H1 (cell line): ENCODE measurements at regions not wholly inside any gene's neighbourhood (a gene's known extent, or its start where the extent isn't known, plus 50 kb on each side); places are given as distances from the start of the nearest gene placed in this dataset.
"Not testable (repeated sequence)": the region's sequence is repeated elsewhere in the genome, so short reads cannot be mapped to it uniquely, and the experiment has no call there.

Source experiments
- CTCF ChIA-PET: fragments of 300-600 bp; sonication (Branson Sonifier 250); formaldehyde crosslinking; loops from one replicate; lab custom pipeline; 2021; ENCODE audit not compliant: partially characterized antibody; lab: Charles Lee
- POLR2A ChIA-PET: fragments of 300-600 bp; sonication (Branson Sonifier 250); formaldehyde crosslinking; loops from one replicate; lab custom pipeline; 2021; ENCODE audit warnings: inconsistent platforms; ENCODE audit not compliant: partially characterized antibody; lab: Charles Lee
- DNase-seq, 2 experiments: peaks; one replicate each; pipeline versions ENCODE4 v3.0.0 to v3.0.0-alpha.2; 2010 to 2022; ENCODE audit warnings: low spot score in 2 of 2, low read depth in 1 of 2, mixed read lengths in 1 of 2
- FAIRE-seq: peaks from 2 replicates; lab custom pipeline; 2011; peaks lifted over from hg19 to GRCh38; lab: Jason Lieb, UNC
- H2AFZ ChIP-seq: 2 replicates; pipeline ENCODE4 v1.8.1; 2012; ENCODE audit warnings: low read length, inconsistent platforms
- H2AK5ac ChIP-seq: 2 replicates; pipeline ENCODE4 v1.6.1; 2013; ENCODE audit warnings: low read depth, low read length
- H2BK120ac ChIP-seq: replicated peaks from 2 replicates; pipeline ENCODE3; 2013; ENCODE audit warnings: low read depth, low read length, inconsistent platforms
- H2BK12ac ChIP-seq: 2 replicates; pipeline ENCODE4 v1.6.1; 2013; ENCODE audit warnings: low read depth, low read length
- H2BK15ac ChIP-seq: 2 replicates; pipeline ENCODE4 v1.6.1; 2013; ENCODE audit warnings: low read length
- H2BK20ac ChIP-seq: 2 replicates; pipeline ENCODE4 v1.6.1; 2013; ENCODE audit warnings: low read length
- H2BK5ac ChIP-seq: 2 replicates; pipeline ENCODE4 v1.6.1; 2013; ENCODE audit warnings: low read depth, low read length
- H3K14ac ChIP-seq: 2 replicates; pipeline ENCODE4 v1.6.1; 2013; ENCODE audit warnings: inconsistent platforms; ENCODE audit not compliant: insufficient read length
- H3K18ac ChIP-seq: 2 replicates; pipeline ENCODE4 v1.6.1; 2013; ENCODE audit warnings: low read length; ENCODE audit errors: extremely low read depth
- H3K23ac ChIP-seq: 2 replicates; pipeline ENCODE4 v1.6.1; 2013; ENCODE audit warnings: inconsistent platforms; ENCODE audit not compliant: insufficient read length
- H3K23me2 ChIP-seq: 2 replicates; pipeline ENCODE4 v1.6.1; 2013; ENCODE audit warnings: low read depth, low read length
- H3K27ac ChIP-seq: 2 replicates; pipeline ENCODE4 v1.6.1; 2011; ENCODE audit warnings: low read depth, low read length, inconsistent platforms
- H3K27me3 ChIP-seq, 4 experiments: replicated peaks in 1 of 4; 1 replicate in 1 of 4; 2 replicates in 3 of 4; pipeline versions ENCODE4 v1.6.1 to v1.8.1; 2011 to 2013; ENCODE audit warnings: low read length in 3 of 4, mild to moderate bottlenecking in 3 of 4, inconsistent platforms in 2 of 4, mixed read lengths in 2 of 4, moderate library complexity in 1 of 4; ENCODE audit not compliant: control insufficient read depth in 3 of 4, insufficient read depth in 3 of 4; ENCODE audit errors: extremely low read depth in 1 of 4
- H3K36me3 ChIP-seq, 4 experiments: 2 replicates each; pipeline versions ENCODE4 v1.6.1 to v1.8.1; 2011 to 2013; ENCODE audit warnings: mild to moderate bottlenecking in 4 of 4, low read length in 3 of 4, moderate library complexity in 2 of 4, control low read depth in 1 of 4, inconsistent platforms in 1 of 4; ENCODE audit not compliant: insufficient read depth in 4 of 4, control insufficient read depth in 2 of 4
- H3K4ac ChIP-seq: replicated peaks from 2 replicates; pipeline ENCODE3; 2013; ENCODE audit warnings: low read length, low read depth, mixed read lengths, inconsistent platforms; ENCODE audit not compliant: insufficient read length
- H3K4me1 ChIP-seq, 4 experiments: replicated peaks in 1 of 4; 1 replicate in 1 of 4; 2 replicates in 3 of 4; pipeline versions ENCODE4 v1.6.1 to v1.8.1; 2011 to 2013; ENCODE audit warnings: low read length in 3 of 4, inconsistent platforms in 2 of 4, mixed read lengths in 1 of 4; ENCODE audit not compliant: insufficient read depth in 4 of 4, control insufficient read depth in 3 of 4
- H3K4me2 ChIP-seq, 2 experiments: 2 replicates each; pipeline versions ENCODE4 v1.6.1 to v1.8.1; 2011 to 2013; ENCODE audit warnings: low read depth in 2 of 2, low read length in 2 of 2, control low read depth in 1 of 2, inconsistent platforms in 1 of 2, mild to moderate bottlenecking in 1 of 2; ENCODE audit not compliant: insufficient read depth in 1 of 2
- H3K4me3 ChIP-seq, 4 experiments: fragments of 200-600, 300-600 bp in 1 of 4; sonication (generic), shearing (Covaris generic), sonication (Bioruptor Twin) in 1 of 4; 2 replicates each; pipeline versions ENCODE4 v1.5.1 to v1.8.1; 2011 to 2016; ENCODE audit warnings: low read length in 4 of 4, low read depth in 3 of 4, control low read depth in 2 of 4, inconsistent platforms in 2 of 4, mild to moderate bottlenecking in 2 of 4, mixed read lengths in 1 of 4, moderate library complexity in 1 of 4; ENCODE audit not compliant: insufficient read depth in 2 of 4; ENCODE audit errors: extremely low read depth in 1 of 4
- H3K56ac ChIP-seq: replicated peaks from 2 replicates; pipeline ENCODE3; 2013; ENCODE audit warnings: low read depth, mild to moderate bottlenecking, mixed read lengths, low read length, inconsistent platforms; ENCODE audit not compliant: insufficient read length
- H3K79me1 ChIP-seq: 2 replicates; pipeline ENCODE4 v1.6.1; 2013; ENCODE audit warnings: low read depth, low read length, control low read depth
- H3K79me2 ChIP-seq, 2 experiments: 2 replicates each; pipeline versions ENCODE4 v1.6.1 to v1.8.1; 2012 to 2013; ENCODE audit warnings: low read length in 2 of 2, mild to moderate bottlenecking in 2 of 2, inconsistent platforms in 1 of 2; ENCODE audit not compliant: insufficient read depth in 2 of 2, control insufficient read depth in 1 of 2
- H3K9ac ChIP-seq, 4 experiments: replicated peaks in 1 of 4; 1 replicate in 1 of 4; 2 replicates in 3 of 4; pipeline versions ENCODE4 v1.6.1 to v1.8.1; 2011 to 2013; ENCODE audit warnings: low read depth in 3 of 4, low read length in 3 of 4, control low read depth in 2 of 4, mild to moderate bottlenecking in 2 of 4, moderate library complexity in 2 of 4, inconsistent platforms in 1 of 4; ENCODE audit errors: extremely low read depth in 1 of 4
- H3K9me3 ChIP-seq, 2 experiments: 2 replicates each; pipeline versions ENCODE4 v1.6.1 to v1.8.1; 2012 to 2013; ENCODE audit warnings: mild to moderate bottlenecking in 2 of 2, moderate library complexity in 2 of 2, control low read depth in 1 of 2, inconsistent platforms in 1 of 2, low read depth in 1 of 2, low read length in 1 of 2, mixed read lengths in 1 of 2; ENCODE audit not compliant: insufficient read depth in 2 of 2
- H4K20me1 ChIP-seq, 2 experiments: replicated peaks in 1 of 2; 2 replicates each; pipeline versions ENCODE3 to v1.8.1; 2011 to 2013; ENCODE audit warnings: inconsistent platforms in 2 of 2, low read length in 2 of 2, mild to moderate bottlenecking in 1 of 2; ENCODE audit not compliant: insufficient read depth in 2 of 2, control insufficient read depth in 1 of 2
- H4K5ac ChIP-seq: 2 replicates; pipeline ENCODE4 v1.6.1; 2013; ENCODE audit warnings: low read length, low read depth, mixed read lengths, inconsistent platforms; ENCODE audit not compliant: insufficient read length
- H4K8ac ChIP-seq: 2 replicates; pipeline ENCODE4 v1.8.0; 2013; ENCODE audit warnings: mild to moderate bottlenecking, moderate library complexity, low read length, inconsistent platforms; ENCODE audit not compliant: insufficient read depth; ENCODE audit errors: extremely low read depth
- H4K91ac ChIP-seq: replicated peaks from 2 replicates; pipeline ENCODE3; 2013; ENCODE audit warnings: low read length, mixed read lengths, inconsistent platforms; ENCODE audit not compliant: insufficient read length
- WGBS, 2 experiments: shearing (Covaris generic) in 1 of 2; methylation state at CpG; one replicate each; pipeline versions ENCODE4 v1.1.6 to v1.1.7; 2013 to 2015; ENCODE audit warnings: low lambda C conversion rate in 2 of 2, mixed read lengths in 2 of 2, inconsistent platforms in 1 of 2, low coverage in 1 of 2, missing lambda C conversion rate in 1 of 2; ENCODE audit not compliant: insufficient replicate concordance in 2 of 2, insufficient coverage in 1 of 2, insufficient read length in 1 of 2; ENCODE audit errors: extremely low coverage in 1 of 2, missing lambda C conversion rate in 1 of 2; 5-methylcytosine and 5-hydroxymethylcytosine counted together
- TF ChIP-seq, protein P1 (sequence below): IDR thresholded peaks from 2 replicates; pipeline ENCODE4 v1.6.1; 2012; ENCODE audit warnings: inconsistent platforms

DNA sequence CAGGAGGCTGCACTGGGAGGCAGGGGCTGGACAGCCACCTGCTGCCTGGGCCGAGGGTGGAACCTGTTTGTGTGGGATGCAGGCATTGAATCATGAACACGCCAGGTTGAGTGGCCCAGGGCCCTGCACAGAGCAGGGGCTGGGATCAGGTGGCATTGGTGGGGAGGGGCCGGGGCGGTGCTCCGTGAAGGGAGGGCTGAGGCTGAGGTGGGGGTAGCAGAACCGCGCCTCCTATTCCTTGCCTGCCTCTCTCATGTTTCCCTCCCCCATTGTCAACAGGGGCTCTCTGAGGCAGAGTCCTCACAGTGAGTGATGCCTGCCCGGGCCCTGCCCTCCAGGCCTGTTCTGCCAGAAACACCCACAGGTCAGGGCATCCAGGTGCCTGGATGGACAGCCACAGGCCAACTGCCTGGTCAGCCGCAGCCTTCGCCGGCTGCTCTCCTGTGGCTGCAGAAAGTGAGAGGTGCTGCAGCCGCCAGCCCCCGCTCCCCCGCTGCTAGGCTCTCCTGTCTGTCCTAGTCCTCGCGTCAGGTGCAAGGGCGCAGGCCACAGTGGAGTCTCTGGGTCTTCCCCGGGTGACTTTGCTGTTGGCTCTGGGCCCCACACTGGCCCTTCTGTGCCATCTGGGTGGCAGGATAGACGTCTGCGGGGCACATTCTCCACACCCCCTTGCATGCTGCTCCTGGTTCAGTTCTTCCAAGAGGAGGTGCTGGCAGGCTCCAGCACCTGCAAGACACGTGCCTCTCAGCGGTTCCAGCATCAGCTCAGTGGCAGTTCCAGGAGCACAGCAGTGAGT is 79.6 kb upstream of the GOLGA6L4 start:
- H2BK20ac ChIP-seq, H2BK15ac ChIP-seq, H3K27ac ChIP-seq, POLR2A ChIA-PET, H3K14ac ChIP-seq, H2BK12ac ChIP-seq, H2AK5ac ChIP-seq, H2BK120ac ChIP-seq, H3K23ac ChIP-seq, H3K4me3 ChIP-seq, H3K4me1 ChIP-seq, H3K9me3 ChIP-seq, H3K36me3 ChIP-seq, H3K23me2 ChIP-seq, FAIRE-seq, H2AFZ ChIP-seq, H3K79me2 ChIP-seq, H3K4me2 ChIP-seq, H4K91ac ChIP-seq, H3K18ac ChIP-seq, CTCF ChIA-PET, H3K4ac ChIP-seq, H3K79me1 ChIP-seq, H3K9ac ChIP-seq, H3K56ac ChIP-seq, H3K27me3 ChIP-seq, H4K5ac ChIP-seq, H2BK5ac ChIP-seq, H4K20me1 ChIP-seq: not testable (repeated sequence)
- 0 out of 2 replicates have a peak overlapping the region, but pooled peaks have one; percentile 35 for H4K8ac ChIP-seq
- TF ChIP-seq, protein P1, sequence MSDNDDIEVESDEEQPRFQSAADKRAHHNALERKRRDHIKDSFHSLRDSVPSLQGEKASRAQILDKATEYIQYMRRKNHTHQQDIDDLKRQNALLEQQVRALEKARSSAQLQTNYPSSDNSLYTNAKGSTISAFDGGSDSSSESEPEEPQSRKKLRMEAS = 0 out of 2 replicates have a peak, but pooled peaks have one; percentile 28
- DNase-seq = peak in 1 of 2 experiments; percentile 56
- 80% methylated on average over 16 of the region's 22 CpGs; no CpG with 5 or more reads in 1 of the 2 experiments for WGBS, 2 experiments
